SK-N-SH treated with all-trans-retinoic acid at 6 μM for 48 hours (cell line): ENCODE measurements at regions not wholly inside any gene's neighbourhood (a gene's known extent, or its start where the extent isn't known, plus 50 kb on each side); places are given as distances from the start of the nearest gene placed in this dataset.

Experiments used
- GLIS3 ChIP-seq: fragments of 250-450 bp; sonication (Bioruptor Pico); IDR thresholded peaks from 2 replicates; pipeline ENCODE4 v1.5.0; 2020; ENCODE audit warnings: mild to moderate bottlenecking, moderate library complexity
- SNAI2 ChIP-seq: fragments of 250-450 bp; sonication (Bioruptor Pico); IDR thresholded peaks from 2 replicates; pipeline ENCODE4 v1.5.0; 2020; ENCODE audit warnings: mild to moderate bottlenecking, moderate library complexity
- ZFP3 ChIP-seq: fragments of 250-450 bp; sonication (Bioruptor Pico); IDR thresholded peaks from 2 replicates; pipeline ENCODE4 v1.5.0; 2020; ENCODE audit warnings: mild to moderate bottlenecking, moderate library complexity

DNA sequence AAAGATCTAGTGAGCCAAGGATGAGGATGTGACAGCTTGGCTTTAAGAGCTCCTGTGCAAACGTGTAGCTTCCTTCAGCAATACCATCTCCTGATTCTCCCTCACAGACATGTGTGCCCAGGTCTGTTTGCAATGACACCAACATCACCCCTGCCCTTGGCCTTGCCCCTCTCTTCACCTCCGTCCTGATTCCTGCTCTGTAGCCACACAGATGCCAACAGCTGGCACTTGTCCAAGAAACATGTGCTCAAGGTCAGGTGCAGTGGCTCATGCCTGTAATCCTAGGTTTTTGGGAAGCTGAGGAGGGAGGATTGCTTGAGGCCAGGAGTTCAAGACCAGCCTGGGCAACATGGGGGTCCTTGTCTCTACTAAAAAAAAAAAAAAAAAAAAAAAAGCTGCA is 103.8 kb upstream of the CRHR1 start:
- TF ChIP-seq SNAI2 = no peak
- no peak for TF ChIP-seq ZFP3 (CRISPR knock-in tag)
- TF ChIP-seq GLIS3 (CRISPR knock-in tag) = no peak
